ENCODE measurements at regions not wholly inside any gene's neighbourhood (a gene's known extent, or its start where the extent isn't known, plus 50 kb on each side); places are given as distances from the start of the nearest gene placed in this dataset.
A peak's percentile ranks its signal among the peaks of the same experiment; 100 is the strongest.

GRCh38 chr13:74644229-74644628 is 510.0 kb upstream of the KLF12 start:
- DNase-seq, result no peak

- no peak for DNase-seq
These were observed 507.4 kb upstream of the KLF12 start for GRCh38 chr13:74641586-74641985.

- DNase-seq, result no peak
These were observed 499.5 kb upstream of the KLF12 start for GRCh38 chr13:74633734-74634133.

- no peak for DNase-seq
These were observed 495.8 kb upstream of the KLF12 start for GRCh38 chr13:74629985-74630384.

- DNase-seq, result no peak
These were observed 491.3 kb upstream of the KLF12 start for GRCh38 chr13:74625541-74625940.

- DNase-seq, result no peak
These were observed 489.6 kb upstream of the KLF12 start for GRCh38 chr13:74623761-74624160.

GRCh38 chr13:74622284-74622683 is 488.1 kb upstream of the KLF12 start:
- DNase-seq, result no peak

GRCh38 chr13:74620711-74621110 is 486.5 kb upstream of the KLF12 start:
- DNase-seq, result no peak

GRCh38 chr13:74620308-74620707 is 486.1 kb upstream of the KLF12 start:
- peak; percentile 5 to 57 for DNase-seq

GRCh38 chr13:74597526-74597925 is 463.3 kb upstream of the KLF12 start:
- no peak for DNase-seq

GRCh38 chr13:74596691-74597090 is 462.5 kb upstream of the KLF12 start:
- no peak for DNase-seq

- no peak for DNase-seq
These were observed 459.5 kb upstream of the KLF12 start for GRCh38 chr13:74593688-74594087.

- DNase-seq, result no peak
These were observed 452.6 kb upstream of the KLF12 start for GRCh38 chr13:74586847-74587246.

- DNase-seq, result no peak
These were observed 442.2 kb upstream of the KLF12 start for GRCh38 chr13:74576420-74576819.

GRCh38 chr13:74575729-74576125 is 441.5 kb upstream of the KLF12 start:
- peak; percentile 30 to 68 for DNase-seq

- peak in 1 of 2 experiments; percentile 51 for DNase-seq
These were observed 440.9 kb upstream of the KLF12 start for GRCh38 chr13:74574964-74575728.

GRCh38 chr13:74573654-74574053 is 439.4 kb upstream of the KLF12 start:
- DNase-seq, result no peak

GRCh38 chr13:74571811-74572210 is 437.6 kb upstream of the KLF12 start:
- no peak for DNase-seq

- no peak for DNase-seq
These were observed 436.6 kb upstream of the KLF12 start for GRCh38 chr13:74570834-74571233.

- DNase-seq, result no peak
These were observed 435.8 kb upstream of the KLF12 start for GRCh38 chr13:74570046-74570445.

GRCh38 chr13:74569251-74569650 is 435.0 kb upstream of the KLF12 start:
- DNase-seq, result no peak

GRCh38 chr13:74567485-74567884 is 433.3 kb upstream of the KLF12 start:
- no peak for DNase-seq

- no peak for DNase-seq
These were observed 428.2 kb upstream of the KLF12 start for GRCh38 chr13:74562381-74562780.

GRCh38 chr13:74561155-74561554 is 427.0 kb upstream of the KLF12 start:
- no peak for DNase-seq

GRCh38 chr13:74560325-74560724 is 426.1 kb upstream of the KLF12 start:
- DNase-seq, result no peak
